Activated T-helper 17 cell treated with anti-CD3 and anti-CD28 coated beads, Interleukin-2, amount 50 U/mL, for 72 hours (primary cell): ENCODE measurements at regions not wholly inside any gene's neighbourhood (a gene's known extent, or its start where the extent isn't known, plus 50 kb on each side); places are given as distances from the start of the nearest gene placed in this dataset.
"Not testable (repeated sequence)": the region's sequence is repeated elsewhere in the genome, so short reads cannot be mapped to it uniquely, and the experiment has no call there.

ENCODE experiments used
- ATAC-seq: fragments of 150-1000 bp; cut with Tn5 transposase; replicated peaks from 2 replicates; pipeline ENCODE4 v1.10.0; 2021; ENCODE audit warnings: mild to moderate bottlenecking, moderate library complexity
- H3K27ac Mint-ChIP-seq: one replicate; pipeline ENCODE4 v1.8.0; 2022; ENCODE audit warnings: mixed read lengths
- H3K27me3 Mint-ChIP-seq: one replicate; pipeline ENCODE4 v1.8.0; 2022; ENCODE audit warnings: mixed read lengths
- H3K36me3 Mint-ChIP-seq: one replicate; pipeline ENCODE4 v1.8.0; 2022; ENCODE audit warnings: low read depth, mild to moderate bottlenecking, mixed read lengths
- H3K4me1 Mint-ChIP-seq: one replicate; pipeline ENCODE4 v1.8.0; 2022; ENCODE audit warnings: mixed read lengths
- H3K4me3 Mint-ChIP-seq: one replicate; pipeline ENCODE4 v1.8.0; 2022; ENCODE audit warnings: mild to moderate bottlenecking, mixed read lengths
- H3K9me3 Mint-ChIP-seq: one replicate; pipeline ENCODE4 v1.8.0; 2022; ENCODE audit warnings: mixed read lengths

DNA sequence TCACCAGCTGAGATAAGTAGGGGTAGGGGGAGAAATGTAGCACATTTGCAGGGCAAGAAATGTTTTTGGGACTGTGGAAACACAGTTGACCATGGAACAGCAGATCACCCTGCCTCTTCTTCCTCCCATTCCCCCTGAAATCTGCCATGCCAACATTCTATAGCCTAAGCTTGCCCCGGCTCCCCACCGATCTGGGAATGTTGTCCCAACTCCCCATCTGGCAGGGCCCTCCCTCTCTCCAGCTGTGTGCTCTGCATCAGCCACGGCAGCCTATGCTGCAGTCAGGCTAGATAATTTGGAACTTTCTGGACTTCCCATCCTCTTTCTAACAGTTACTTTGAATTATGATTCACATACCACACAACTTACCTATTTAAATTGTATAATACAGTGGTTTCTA, 425.1 kb upstream of the RAB6C start:
- no peak for ATAC-seq
- Mint-ChIP-seq H3K36me3 (no peaks in the 10 kb centered on the region), H3K4me1 (no peaks in the 10 kb centered on the region), H3K27me3 (no peaks in the 10 kb centered on the region), H3K9me3 (peaks cover 4% of the 10 kb centered on the region), H3K27ac (no peak overlapping the region), H3K4me3 (no peak overlapping the region)

GRCh38 chr2:129559101-129559500, 420.4 kb upstream of the RAB6C start:
- no peaks in the 10 kb centered on the region for H3K36me3 Mint-ChIP-seq
- no peak overlapping the region for H3K27ac Mint-ChIP-seq
- no peaks in the 10 kb centered on the region for H3K27me3 Mint-ChIP-seq
- H3K4me1 Mint-ChIP-seq, result no peaks in the 10 kb centered on the region
- peaks cover 4% of the 10 kb centered on the region for H3K9me3 Mint-ChIP-seq
- no peak overlapping the region for H3K4me3 Mint-ChIP-seq
- ATAC-seq, result no peak

- H3K4me1 Mint-ChIP-seq, result no peaks in the 10 kb centered on the region
- H3K9me3 Mint-ChIP-seq, result peaks cover 15% of the 10 kb centered on the region
- H3K27me3 Mint-ChIP-seq, result peaks cover 6% of the 10 kb centered on the region
- ATAC-seq, result no peak
- H3K36me3 Mint-ChIP-seq, result no peaks in the 10 kb centered on the region
- H3K4me3 Mint-ChIP-seq, result no peak overlapping the region
- H3K27ac Mint-ChIP-seq, result no peak overlapping the region
These were observed 413.8 kb upstream of the RAB6C start for GRCh38 chr2:129565551-129566109.

DNA sequence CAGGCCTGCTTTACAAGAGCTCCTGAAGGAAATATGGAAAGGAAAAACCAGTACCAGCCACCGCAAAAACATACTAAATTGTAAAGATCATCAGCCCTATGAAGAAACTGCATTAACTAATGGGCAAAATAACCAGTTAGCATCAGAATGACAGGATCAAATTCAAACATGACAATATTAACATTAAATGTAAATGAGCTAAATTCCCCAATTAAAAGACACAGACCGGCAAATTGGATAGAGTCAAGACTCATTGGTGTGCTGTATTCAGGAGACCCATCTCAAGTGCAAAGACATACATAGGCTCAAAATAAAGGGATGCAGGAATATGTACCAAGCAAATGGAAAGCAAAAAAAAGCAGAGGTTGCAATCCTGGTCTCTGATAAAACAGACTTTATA, 408.7 kb upstream of the RAB6C start:
- not testable (repeated sequence) for H3K4me3 Mint-ChIP-seq, H3K27me3 Mint-ChIP-seq, ATAC-seq, H3K4me1 Mint-ChIP-seq, H3K27ac Mint-ChIP-seq, H3K36me3 Mint-ChIP-seq
- peaks cover 27% of the 10 kb centered on the region for H3K9me3 Mint-ChIP-seq

- Mint-ChIP-seq H3K27ac (no peak overlapping the region), H3K27me3 (no peaks in the 10 kb centered on the region), H3K4me1 (no peaks in the 10 kb centered on the region), H3K36me3 (no peaks in the 10 kb centered on the region), H3K4me3 (no peak overlapping the region), H3K9me3 (peaks cover 17% of the 10 kb centered on the region)
- ATAC-seq, result no peak
These were observed 404.0 kb upstream of the RAB6C start for GRCh38 chr2:129575431-129575830.

DNA sequence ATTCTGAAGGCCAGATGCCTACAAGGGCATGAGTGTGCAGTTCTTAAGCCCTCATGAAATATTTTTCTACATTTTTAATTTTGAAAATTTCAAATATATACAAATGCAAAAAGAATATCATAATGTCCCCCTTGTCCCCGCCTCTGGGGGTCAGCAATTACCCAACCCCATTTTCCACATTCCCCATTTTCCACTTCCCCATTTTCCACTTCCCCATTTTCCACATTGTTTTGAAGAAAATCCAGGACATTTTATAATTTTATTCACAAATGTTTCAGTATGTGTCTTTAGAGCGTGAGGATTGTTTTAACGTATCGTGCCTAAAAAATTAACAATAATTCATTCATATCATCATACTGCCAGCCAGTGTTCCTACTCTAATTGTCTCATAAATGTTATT, 403.6 kb upstream of the RAB6C start:
- ATAC-seq, result no peak
- no peaks in the 10 kb centered on the region for H3K36me3 Mint-ChIP-seq
- no peaks in the 10 kb centered on the region for H3K4me1 Mint-ChIP-seq
- peaks cover 15% of the 10 kb centered on the region for H3K9me3 Mint-ChIP-seq
- H3K27ac Mint-ChIP-seq, result no peak overlapping the region
- no peaks in the 10 kb centered on the region for H3K27me3 Mint-ChIP-seq
- no peak overlapping the region for H3K4me3 Mint-ChIP-seq

DNA sequence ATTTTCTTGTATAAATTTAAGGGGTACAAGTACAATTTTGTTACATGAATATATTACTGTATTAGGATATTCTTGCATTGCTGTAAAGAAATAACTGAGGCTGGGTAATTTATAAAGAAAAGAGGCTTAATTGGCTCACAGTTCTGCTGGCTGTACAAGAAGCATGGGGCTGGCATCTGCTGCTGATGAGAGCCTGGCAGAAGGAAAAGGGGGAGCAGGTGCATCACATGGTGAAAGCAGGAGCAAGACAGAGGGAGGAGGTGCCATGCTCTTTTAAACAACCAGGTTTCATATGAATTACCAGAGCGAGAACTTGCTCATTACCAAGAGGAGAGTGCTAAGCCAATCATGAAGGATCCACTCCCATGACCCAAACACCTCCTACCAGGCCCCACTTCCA, 399.5 kb upstream of the RAB6C start:
- Mint-ChIP-seq H3K36me3 (no peaks in the 10 kb centered on the region), H3K27me3 (peaks cover 4% of the 10 kb centered on the region), H3K27ac (no peak overlapping the region), H3K4me1 (no peaks in the 10 kb centered on the region), H3K9me3 (peaks cover 10% of the 10 kb centered on the region), H3K4me3 (no peak overlapping the region)
- no peak for ATAC-seq

- Mint-ChIP-seq H3K4me3 (no peak overlapping the region), H3K36me3 (no peaks in the 10 kb centered on the region), H3K4me1 (no peaks in the 10 kb centered on the region), H3K27ac (no peak overlapping the region), H3K27me3 (peaks cover 4% of the 10 kb centered on the region), H3K9me3 (peaks cover 5% of the 10 kb centered on the region)
- no peak for ATAC-seq
These were observed 393.7 kb upstream of the RAB6C start for GRCh38 chr2:129585760-129586159.

- no peaks in the 10 kb centered on the region for H3K27me3 Mint-ChIP-seq
- H3K27ac Mint-ChIP-seq, result no peak overlapping the region
- H3K4me1 Mint-ChIP-seq, result no peaks in the 10 kb centered on the region
- H3K9me3 Mint-ChIP-seq, result no peaks in the 10 kb centered on the region
- no peak for ATAC-seq
- no peak overlapping the region for H3K4me3 Mint-ChIP-seq
- H3K36me3 Mint-ChIP-seq, result no peaks in the 10 kb centered on the region
These were observed 391.9 kb upstream of the RAB6C start for GRCh38 chr2:129587426-129588064.

GRCh38 chr2:129604560-129604959, 374.9 kb upstream of the RAB6C start:
- Mint-ChIP-seq H3K36me3 (no peaks in the 10 kb centered on the region), H3K27me3 (no peaks in the 10 kb centered on the region), H3K27ac (no peak overlapping the region), H3K4me3 (no peak overlapping the region), H3K9me3 (peaks cover 7% of the 10 kb centered on the region), H3K4me1 (no peaks in the 10 kb centered on the region)
- ATAC-seq, result no peak

DNA sequence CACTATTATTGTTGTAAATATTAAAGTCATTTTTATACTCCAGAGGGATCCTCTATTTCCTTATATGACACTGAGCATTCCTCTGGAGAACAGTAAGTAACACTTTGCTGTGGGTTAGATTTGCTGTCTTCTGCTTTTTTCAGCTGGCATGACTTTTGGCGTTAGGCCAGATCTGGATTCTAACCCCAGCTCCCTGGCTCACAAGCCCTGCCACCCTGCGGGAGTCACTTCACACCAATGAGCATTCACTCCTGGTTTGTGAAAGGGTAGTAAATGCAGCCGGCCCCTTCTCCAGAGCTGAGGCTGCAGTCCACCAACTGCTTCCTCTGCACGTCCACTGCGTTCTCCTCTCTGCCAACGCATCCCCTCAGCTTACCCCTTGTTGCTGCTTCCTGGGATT, 373.8 kb upstream of the RAB6C start:
- no peak for ATAC-seq
- H3K9me3 Mint-ChIP-seq, result peaks cover 5% of the 10 kb centered on the region
- H3K27me3 Mint-ChIP-seq, result no peaks in the 10 kb centered on the region
- no peak overlapping the region for H3K4me3 Mint-ChIP-seq
- H3K4me1 Mint-ChIP-seq, result no peaks in the 10 kb centered on the region
- no peaks in the 10 kb centered on the region for H3K36me3 Mint-ChIP-seq
- H3K27ac Mint-ChIP-seq, result no peak overlapping the region

GRCh38 chr2:129606496-129607270, 372.8 kb upstream of the RAB6C start:
- H3K4me1 Mint-ChIP-seq, result no peaks in the 10 kb centered on the region
- no peak overlapping the region for H3K4me3 Mint-ChIP-seq
- ATAC-seq, result no peak
- peaks cover under 1% of the 10 kb centered on the region for H3K9me3 Mint-ChIP-seq
- H3K27ac Mint-ChIP-seq, result no peak overlapping the region
- no peaks in the 10 kb centered on the region for H3K27me3 Mint-ChIP-seq
- H3K36me3 Mint-ChIP-seq, result no peaks in the 10 kb centered on the region

DNA sequence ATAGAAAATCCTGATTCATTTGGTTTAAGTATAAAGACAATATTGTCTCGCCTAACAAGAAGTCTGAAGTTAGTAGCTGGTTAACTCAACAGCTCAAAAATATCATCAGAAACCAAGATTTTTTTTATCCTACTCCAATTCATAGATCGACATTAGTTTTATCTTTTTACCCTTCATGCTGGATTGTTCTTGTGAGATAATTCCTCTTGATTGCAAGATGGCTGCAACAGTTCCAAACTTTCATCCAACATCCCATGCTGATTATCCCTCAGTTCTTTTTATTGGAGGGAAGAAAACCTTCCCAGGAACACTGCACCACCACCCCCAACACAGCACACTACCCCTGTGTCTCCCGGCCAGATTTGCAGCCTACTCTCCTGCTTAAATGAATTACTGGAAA, 370.2 kb upstream of the RAB6C start:
- no peak for ATAC-seq
- Mint-ChIP-seq H3K27ac (no peak overlapping the region), H3K27me3 (peaks cover 4% of the 10 kb centered on the region), H3K4me3 (no peak overlapping the region), H3K4me1 (no peaks in the 10 kb centered on the region), H3K9me3 (peaks cover 6% of the 10 kb centered on the region), H3K36me3 (no peaks in the 10 kb centered on the region)

DNA sequence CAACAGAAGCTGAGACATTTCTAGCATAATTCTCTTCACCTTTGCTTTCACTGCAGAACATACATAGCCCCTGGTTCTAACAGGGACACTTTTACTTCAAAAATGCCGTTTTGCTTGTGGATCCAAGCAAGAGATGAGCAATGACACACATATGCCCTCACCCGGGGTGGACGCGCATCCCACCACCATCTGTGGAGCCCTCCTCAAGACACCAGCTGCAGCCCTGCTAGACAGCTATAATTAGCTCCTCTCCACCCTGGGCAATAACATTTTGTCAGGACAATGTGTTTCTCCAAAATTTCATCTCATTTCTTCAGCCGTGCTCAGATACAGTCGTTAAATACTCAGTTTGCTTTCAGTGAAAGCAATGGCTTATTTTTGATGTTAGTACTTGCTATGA, 368.7 kb upstream of the RAB6C start:
- Mint-ChIP-seq H3K27me3 (peaks cover 4% of the 10 kb centered on the region), H3K4me1 (no peaks in the 10 kb centered on the region), H3K36me3 (no peaks in the 10 kb centered on the region), H3K9me3 (peaks cover 6% of the 10 kb centered on the region), H3K4me3 (no peak overlapping the region), H3K27ac (no peak overlapping the region)
- no peak for ATAC-seq

DNA sequence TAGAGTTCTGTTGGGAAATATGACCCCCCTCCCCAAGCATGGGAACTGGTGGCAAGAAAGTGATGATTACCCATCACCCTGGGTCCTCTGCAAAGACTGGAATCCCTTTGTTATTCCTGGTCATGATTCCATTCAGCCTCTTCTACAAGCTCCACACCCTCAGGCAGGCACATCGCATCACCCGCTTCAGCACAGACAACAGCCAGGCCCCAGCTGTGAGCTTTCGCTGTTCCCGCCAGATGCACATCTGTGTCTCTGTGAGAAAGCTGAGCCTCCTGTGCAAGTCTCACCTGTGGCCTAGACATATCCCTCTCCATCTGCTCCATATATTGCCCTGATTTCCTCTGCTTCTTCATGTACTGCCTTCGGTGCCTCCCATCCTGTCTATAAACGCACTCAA, 368.0 kb upstream of the RAB6C start:
- H3K9me3 Mint-ChIP-seq, result peaks cover 6% of the 10 kb centered on the region
- no peak overlapping the region for H3K4me3 Mint-ChIP-seq
- no peaks in the 10 kb centered on the region for H3K36me3 Mint-ChIP-seq
- ATAC-seq, result no peak
- no peak overlapping the region for H3K27ac Mint-ChIP-seq
- H3K27me3 Mint-ChIP-seq, result peaks cover 4% of the 10 kb centered on the region
- H3K4me1 Mint-ChIP-seq, result no peaks in the 10 kb centered on the region
